EH (cell line): ENCODE measurements at regions not wholly inside any gene's neighbourhood (a gene's known extent, or its start where the extent isn't known, plus 50 kb on each side); places are given as distances from the start of the nearest gene placed in this dataset.
"Not testable (repeated sequence)": the region's sequence is repeated elsewhere in the genome, so short reads cannot be mapped to it uniquely, and the experiment has no call there.

Source experiments
- DNase-seq: peaks from one replicate; pipeline ENCODE4 v3.0.0-alpha.2; 2015; ENCODE audit warnings: low read depth

GRCh38 chr7:116340943-116341907 lies 130.9 kb downstream of the TES start:
- DNase-seq = no peak

GRCh38 chr7:116342125-116342524 lies 131.8 kb downstream of the TES start:
- DNase-seq = peak; percentile 48

- no peak for DNase-seq
Observed at GRCh38 chr7:116347151-116347832, 137.0 kb downstream of the TES start.

GRCh38 chr7:116348346-116348745 lies 138.0 kb downstream of the TES start:
- peak; percentile 29 for DNase-seq

GRCh38 chr7:116351966-116352365 lies 141.6 kb downstream of the TES start:
- DNase-seq = no peak

- no peak for DNase-seq
Observed at GRCh38 chr7:116353647-116354046, 143.3 kb downstream of the TES start.

GRCh38 chr7:116354171-116354545 lies 143.8 kb downstream of the TES start:
- DNase-seq = no peak

GRCh38 chr7:116354546-116355423 lies 144.4 kb downstream of the TES start:
- peak; percentile 99 for DNase-seq

GRCh38 chr7:116355424-116355765 lies 144.1 kb upstream of the CAV2 start:
- DNase-seq = no peak

- DNase-seq = no peak
Observed at GRCh38 chr7:116356333-116356965, 143.1 kb upstream of the CAV2 start.

- DNase-seq = peak; percentile 29
Observed at GRCh38 chr7:116356979-116357378, 142.6 kb upstream of the CAV2 start.

- peak; percentile 85 for DNase-seq
Observed at GRCh38 chr7:116357781-116358670, 141.5 kb upstream of the CAV2 start.

- DNase-seq = no peak
Observed at GRCh38 chr7:116361767-116362166, 137.8 kb upstream of the CAV2 start.

- no peak for DNase-seq
Observed at GRCh38 chr7:116363637-116364432, 135.7 kb upstream of the CAV2 start.

- DNase-seq = no peak
Observed at GRCh38 chr7:116364469-116364868, 135.1 kb upstream of the CAV2 start.

GRCh38 chr7:116365797-116366196 lies 133.7 kb upstream of the CAV2 start:
- DNase-seq = no peak

- no peak for DNase-seq
Observed at GRCh38 chr7:116367171-116367813, 132.2 kb upstream of the CAV2 start.

- DNase-seq = no peak
Observed at GRCh38 chr7:116368965-116369364, 130.6 kb upstream of the CAV2 start.

GRCh38 chr7:116371536-116371935 lies 128.0 kb upstream of the CAV2 start:
- not testable (repeated sequence) for DNase-seq
